Kidney (tissue), 13 donors: ENCODE measurements at regions not wholly inside any gene's neighbourhood (a gene's known extent, or its start where the extent isn't known, plus 50 kb on each side); places are given as distances from the start of the nearest gene placed in this dataset.

ENCODE experiments used
- DNase-seq, 5 donors: peaks; one replicate each; pipeline ENCODE4 v3.0.0-alpha.2; 2013 to 2020
- FAIRE-seq: peaks from 2 replicates; lab custom pipeline; 2012; peaks lifted over from hg19 to GRCh38; lab: Jason Lieb, UNC
- H3K27ac ChIP-seq, 2 donors: one replicate each; pipeline ENCODE4 v1.7.0; 2013; ENCODE audit warnings: low read depth in 2 of 2, low read length in 2 of 2, inconsistent platforms in 1 of 2
- H3K27me3 ChIP-seq: one replicate; pipeline ENCODE4 v1.7.1; 2013; ENCODE audit warnings: low read length, inconsistent platforms; ENCODE audit not compliant: control insufficient read depth, insufficient read depth
- H3K36me3 ChIP-seq, 3 donors: one replicate each; pipeline versions ENCODE4 v1.7.0 to v1.7.1; 2013; ENCODE audit warnings: low read length in 3 of 3, control low read depth in 1 of 3, inconsistent platforms in 1 of 3; ENCODE audit not compliant: insufficient read depth in 3 of 3, control insufficient read depth in 2 of 3
- H3K4me1 ChIP-seq, 3 donors: one replicate each; pipeline versions ENCODE4 v1.7.0 to v1.7.1; 2013; ENCODE audit warnings: low read length in 3 of 3, inconsistent platforms in 1 of 3, low read depth in 1 of 3; ENCODE audit not compliant: control insufficient read depth in 2 of 3, insufficient read depth in 2 of 3
- H3K4me3 ChIP-seq, 3 donors: one replicate each; pipeline versions ENCODE4 v1.7.0 to v1.8.1; 2013; ENCODE audit warnings: low read length in 3 of 3, control low read depth in 1 of 3, inconsistent platforms in 1 of 3
- H3K9ac ChIP-seq, 3 donors: one replicate each; pipeline versions ENCODE4 v1.7.0 to v1.7.1; 2013; ENCODE audit warnings: low read length in 3 of 3, control low read depth in 1 of 3, inconsistent platforms in 1 of 3
- H3K9me3 ChIP-seq, 3 donors: one replicate each; pipeline versions ENCODE4 v1.7.0 to v1.7.1; 2013; ENCODE audit warnings: low read length in 3 of 3, control low read depth in 1 of 3, inconsistent platforms in 1 of 3; ENCODE audit not compliant: control insufficient read depth in 2 of 3, insufficient read depth in 1 of 3
- intact Hi-C: fragments of 100-400 bp; cut with DNase I; formaldehyde crosslinking; loops from one replicate; pipeline ENCODE4 v1.11.1; 2022
- TF ChIP-seq, protein P1 (sequence below): IDR thresholded peaks from 3 replicates; pipeline ENCODE4 v1.5.1; 2012; ENCODE audit warnings: mild to moderate bottlenecking, moderate library complexity, borderline replicate concordance; ENCODE audit not compliant: insufficient read depth; ENCODE audit errors: extremely low read depth
- donor health status: control.
- donor health status: control.
- donor health status: control.
- donor health status: control.
- donor health status: control.
- donor health status: DM: yes; HTN: yes; CAD: no.
- donor health status: Normal renal cell carcinoma (clear cell type).

DNA sequence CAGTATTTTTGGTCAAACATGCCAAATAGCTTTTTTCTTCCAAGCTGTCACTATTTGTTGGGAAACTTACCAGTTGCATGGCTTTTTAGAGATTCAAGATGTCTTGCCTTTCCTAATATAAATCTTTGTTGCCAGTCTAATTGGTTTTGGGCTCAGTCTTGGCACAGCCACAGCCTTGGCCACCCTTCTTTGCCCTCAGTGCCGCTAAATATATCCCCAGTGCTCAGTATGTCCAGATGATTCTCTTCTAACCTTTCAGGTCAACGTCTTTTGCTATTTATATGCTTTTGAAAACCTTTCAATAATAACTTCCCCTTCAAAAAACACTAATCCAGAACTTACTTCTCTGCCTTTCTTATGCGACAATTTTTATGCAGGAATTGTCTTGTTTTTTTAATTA is 483.1 kb upstream of the ZFHX3 start:
- Histone ChIP-seq H3K4me3 (no peak overlapping the region), H3K9me3 (no peaks in the 10 kb centered on the region), H3K4me1 (no peaks in the 10 kb centered on the region), H3K27me3 (no peaks in the 10 kb centered on the region), H3K27ac (no peak overlapping the region), H3K9ac (no peak overlapping the region), H3K36me3 (no peaks in the 10 kb centered on the region)
- intact Hi-C loops = no loop called here
- TF ChIP-seq, protein P1, sequence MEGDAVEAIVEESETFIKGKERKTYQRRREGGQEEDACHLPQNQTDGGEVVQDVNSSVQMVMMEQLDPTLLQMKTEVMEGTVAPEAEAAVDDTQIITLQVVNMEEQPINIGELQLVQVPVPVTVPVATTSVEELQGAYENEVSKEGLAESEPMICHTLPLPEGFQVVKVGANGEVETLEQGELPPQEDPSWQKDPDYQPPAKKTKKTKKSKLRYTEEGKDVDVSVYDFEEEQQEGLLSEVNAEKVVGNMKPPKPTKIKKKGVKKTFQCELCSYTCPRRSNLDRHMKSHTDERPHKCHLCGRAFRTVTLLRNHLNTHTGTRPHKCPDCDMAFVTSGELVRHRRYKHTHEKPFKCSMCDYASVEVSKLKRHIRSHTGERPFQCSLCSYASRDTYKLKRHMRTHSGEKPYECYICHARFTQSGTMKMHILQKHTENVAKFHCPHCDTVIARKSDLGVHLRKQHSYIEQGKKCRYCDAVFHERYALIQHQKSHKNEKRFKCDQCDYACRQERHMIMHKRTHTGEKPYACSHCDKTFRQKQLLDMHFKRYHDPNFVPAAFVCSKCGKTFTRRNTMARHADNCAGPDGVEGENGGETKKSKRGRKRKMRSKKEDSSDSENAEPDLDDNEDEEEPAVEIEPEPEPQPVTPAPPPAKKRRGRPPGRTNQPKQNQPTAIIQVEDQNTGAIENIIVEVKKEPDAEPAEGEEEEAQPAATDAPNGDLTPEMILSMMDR = no peak
- DNase-seq (no peak), FAIRE-seq (no peak)

DNA sequence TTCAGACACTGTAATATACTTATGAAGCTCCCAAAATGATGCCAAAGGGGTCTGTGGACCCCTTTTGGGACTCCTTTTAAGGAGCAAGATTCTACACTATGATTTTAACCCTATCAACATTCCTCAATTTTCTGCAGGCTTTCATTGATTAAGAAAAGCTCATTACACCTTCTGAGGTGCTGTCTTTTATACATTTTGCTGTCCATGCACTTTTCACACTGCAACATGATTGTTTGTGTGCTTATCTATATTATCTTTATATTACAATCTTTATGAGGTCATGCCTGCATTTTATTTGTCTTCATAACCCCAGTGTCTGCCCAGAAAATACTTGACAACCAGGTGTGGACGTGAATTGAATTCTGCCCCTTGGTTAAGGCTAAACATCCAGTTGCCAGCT is 482.6 kb upstream of the ZFHX3 start:
- Histone ChIP-seq H3K36me3 (no peaks in the 10 kb centered on the region), H3K4me3 (no peak overlapping the region), H3K27ac (no peak overlapping the region), H3K9ac (no peak overlapping the region), H3K27me3 (no peaks in the 10 kb centered on the region), H3K9me3 (no peaks in the 10 kb centered on the region), H3K4me1 (no peaks in the 10 kb centered on the region)
- TF ChIP-seq, protein P1 = no peak
- intact Hi-C loops = no loop called here
- DNase-seq (no peak), FAIRE-seq (no peak)

DNA sequence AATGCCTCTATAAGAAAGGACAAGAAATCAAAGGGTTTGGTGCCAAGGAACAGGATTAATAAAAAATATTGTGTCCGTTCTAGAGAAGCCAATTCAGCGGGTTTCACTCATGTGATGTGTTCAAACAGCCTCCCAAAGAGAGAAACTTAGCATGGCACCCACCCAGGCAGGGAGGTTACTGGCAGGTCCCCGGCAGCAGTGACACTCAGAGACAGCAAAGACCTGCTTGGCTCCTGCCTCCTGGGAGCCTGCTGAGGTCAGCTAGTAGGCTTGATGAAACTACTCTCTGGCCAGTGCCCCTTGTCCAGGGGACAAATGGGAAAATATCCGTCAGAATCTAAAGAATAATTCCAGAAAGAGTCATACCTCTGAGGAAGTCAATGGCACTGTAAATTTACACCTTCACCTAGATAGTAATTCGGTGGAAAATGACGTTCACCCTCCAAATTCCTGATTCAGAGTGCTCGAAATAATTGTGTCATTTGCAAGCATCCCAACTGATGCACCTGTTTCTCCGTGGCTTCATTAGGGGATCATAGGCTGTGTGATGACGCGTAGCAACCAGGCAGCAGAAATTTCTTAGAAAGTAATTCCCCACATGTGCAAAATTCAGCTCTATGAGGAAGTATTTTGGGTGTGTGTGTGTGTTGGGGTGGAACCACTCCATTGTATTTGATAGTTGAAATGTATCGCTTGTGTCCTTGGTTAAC is 481.5 kb upstream of the ZFHX3 start:
- intact Hi-C loops = no loop called here
- no peak for FAIRE-seq

More for the DNA sequence above, 481.5 kb upstream of the ZFHX3 start:
- DNase-seq = no peak
- Histone ChIP-seq H3K4me3 (no peak overlapping the region), H3K4me1 (no peaks in the 10 kb centered on the region), H3K36me3 (no peaks in the 10 kb centered on the region), H3K9me3 (no peaks in the 10 kb centered on the region), H3K9ac (no peak overlapping the region), H3K27me3 (no peaks in the 10 kb centered on the region), H3K27ac (no peak overlapping the region)
- TF ChIP-seq, protein P1 = no peak
